Liver (tissue), 8 donors: ENCODE measurements at regions not wholly inside any gene's neighbourhood (a gene's known extent, or its start where the extent isn't known, plus 50 kb on each side); places are given as distances from the start of the nearest gene placed in this dataset.

Experiments
- DNase-seq: peaks from one replicate; pipeline ENCODE4 v3.0.0-alpha.2; 2017; ENCODE audit warnings: low spot score
- H3K27ac ChIP-seq, 2 donors: one replicate each; pipeline ENCODE4 v1.7.0; 2013; ENCODE audit warnings: inconsistent platforms in 2 of 2, low read length in 2 of 2, control low read depth in 1 of 2, low read depth in 1 of 2, mild to moderate bottlenecking in 1 of 2
- H3K27me3 ChIP-seq, 4 donors: one replicate each; pipeline versions ENCODE4 v1.6.1 to v1.7.0; 2013; ENCODE audit warnings: low read length in 3 of 4, inconsistent platforms in 1 of 4, mild to moderate bottlenecking in 1 of 4, moderate library complexity in 1 of 4; ENCODE audit not compliant: control insufficient read depth in 4 of 4, insufficient read depth in 4 of 4
- H3K36me3 ChIP-seq, 4 donors: one replicate each; pipeline versions ENCODE4 v1.6.1 to v1.7.0; 2013; ENCODE audit warnings: low read length in 3 of 4, mild to moderate bottlenecking in 3 of 4, low read depth in 1 of 4, moderate library complexity in 1 of 4; ENCODE audit not compliant: control insufficient read depth in 4 of 4, insufficient read depth in 3 of 4
- H3K4me1 ChIP-seq, 4 donors: one replicate each; pipeline versions ENCODE4 v1.6.1 to v1.7.0; 2013; ENCODE audit warnings: low read length in 3 of 4, mild to moderate bottlenecking in 3 of 4, moderate library complexity in 1 of 4; ENCODE audit not compliant: control insufficient read depth in 4 of 4, insufficient read depth in 4 of 4
- H3K4me3 ChIP-seq, 3 donors: one replicate each; pipeline versions ENCODE4 v1.6.1 to v1.7.0; 2013; ENCODE audit warnings: low read length in 3 of 3, control low read depth in 1 of 3, low read depth in 1 of 3, mild to moderate bottlenecking in 1 of 3
- H3K9ac ChIP-seq, 2 donors: one replicate each; pipeline ENCODE4 v1.7.0; 2013; ENCODE audit warnings: low read length in 2 of 2, mild to moderate bottlenecking in 2 of 2, moderate library complexity in 2 of 2, control low read depth in 1 of 2, low read depth in 1 of 2
- H3K9me3 ChIP-seq, 4 donors: one replicate each; pipeline versions ENCODE4 v1.6.1 to v1.7.0; 2013; ENCODE audit warnings: low read length in 3 of 4; ENCODE audit not compliant: control insufficient read depth in 4 of 4
- FOXA1 ChIP-seq: IDR thresholded peaks from 2 replicates; pipeline ENCODE4 v1.6.1; 2016; ENCODE audit warnings: antibody characterized with exemption
- GABPA ChIP-seq, 2 donors: IDR thresholded peaks in 1 of 2; conservative IDR thresholded peaks in 1 of 2; 2 replicates each; pipeline ENCODE4 v1.6.1; 2016; ENCODE audit warnings: antibody characterized with exemption in 2 of 2, mild to moderate bottlenecking in 1 of 2, moderate library complexity in 1 of 2
- HNF4A ChIP-seq, 2 donors: conservative IDR thresholded peaks; 2 replicates each; pipeline ENCODE4 v1.6.1; 2016; ENCODE audit warnings: antibody characterized with exemption in 2 of 2, mild to moderate bottlenecking in 2 of 2
- HNF4G ChIP-seq: IDR thresholded peaks from 2 replicates; pipeline ENCODE4 v1.6.1; 2016; ENCODE audit warnings: antibody characterized with exemption
- JUND ChIP-seq, 2 donors: IDR thresholded peaks; 2 replicates each; pipeline ENCODE4 v1.6.1; 2016; ENCODE audit warnings: antibody characterized with exemption in 2 of 2
- NR2F2 ChIP-seq: IDR thresholded peaks from 2 replicates; pipeline ENCODE4 v1.6.1; 2016; ENCODE audit warnings: antibody characterized with exemption
- RAD21 ChIP-seq, 2 donors: IDR thresholded peaks; 2 replicates each; pipeline ENCODE4 v1.6.1; 2016; ENCODE audit warnings: antibody characterized with exemption in 2 of 2, mild to moderate bottlenecking in 2 of 2
- RXRA ChIP-seq, 2 donors: IDR thresholded peaks; 2 replicates each; pipeline ENCODE4 v1.6.1; 2017 to 2018; ENCODE audit warnings: antibody characterized with exemption in 2 of 2, mild to moderate bottlenecking in 1 of 2
- SP1 ChIP-seq: IDR thresholded peaks from 2 replicates; pipeline ENCODE4 v1.6.1; 2018; ENCODE audit warnings: antibody characterized with exemption, mild to moderate bottlenecking
- TAF1 ChIP-seq: conservative IDR thresholded peaks from 2 replicates; pipeline ENCODE4 v1.6.1; 2016; ENCODE audit warnings: antibody characterized with exemption, mild to moderate bottlenecking
- ZBTB33 ChIP-seq: IDR thresholded peaks from 2 replicates; pipeline ENCODE4 v1.6.1; 2016; ENCODE audit warnings: antibody characterized with exemption
- WGBS: extraction: QIAGEN DNeasy Blood & Tissue Kit; methylation state at CpG from one replicate; pipeline ENCODE4 v1.1.7; 2013; 5-methylcytosine and 5-hydroxymethylcytosine counted together
- TF ChIP-seq, protein P1 (sequence below): IDR thresholded peaks from 2 replicates; pipeline ENCODE4 v1.6.1; 2016; ENCODE audit warnings: antibody characterized with exemption
- TF ChIP-seq, protein P2 (sequence below): fragments of 150-350 bp; IDR thresholded peaks from 2 replicates; pipeline ENCODE4 v1.5.1; 2017; ENCODE audit warnings: improper control_type of control experiment, low read depth, low read length; ENCODE audit not compliant: missing input control
- TF ChIP-seq, protein P3 (sequence below): IDR thresholded peaks from 2 replicates; pipeline ENCODE4 v1.6.1; 2016; ENCODE audit warnings: antibody characterized with exemption
- donor health status: healthy.
- donor health status: healthy.
- donor health status: healthy.
- donor health status: healthy.
- donor health status: healthy.

DNA sequence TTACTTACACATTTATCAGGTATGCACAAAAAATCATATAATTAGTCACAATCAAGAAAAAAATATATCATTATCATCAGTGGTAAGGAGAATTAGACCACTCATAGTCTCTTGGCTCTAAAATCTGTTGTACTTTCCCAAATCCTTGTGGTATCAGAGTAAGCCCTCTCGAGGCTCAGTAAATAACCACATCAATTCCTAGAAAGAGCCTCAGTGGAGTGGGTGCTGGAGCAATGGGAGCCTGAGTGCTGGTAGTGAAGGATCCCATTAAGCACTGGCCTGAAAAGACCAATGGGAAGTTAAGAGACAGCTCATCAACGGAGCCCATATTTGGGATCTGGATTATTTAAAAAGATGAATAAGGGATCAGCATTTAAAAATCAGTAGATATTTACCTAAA lies 130.3 kb upstream of the EFNA5 start (continued):
- no peak for TF ChIP-seq HNF4G

DNA sequence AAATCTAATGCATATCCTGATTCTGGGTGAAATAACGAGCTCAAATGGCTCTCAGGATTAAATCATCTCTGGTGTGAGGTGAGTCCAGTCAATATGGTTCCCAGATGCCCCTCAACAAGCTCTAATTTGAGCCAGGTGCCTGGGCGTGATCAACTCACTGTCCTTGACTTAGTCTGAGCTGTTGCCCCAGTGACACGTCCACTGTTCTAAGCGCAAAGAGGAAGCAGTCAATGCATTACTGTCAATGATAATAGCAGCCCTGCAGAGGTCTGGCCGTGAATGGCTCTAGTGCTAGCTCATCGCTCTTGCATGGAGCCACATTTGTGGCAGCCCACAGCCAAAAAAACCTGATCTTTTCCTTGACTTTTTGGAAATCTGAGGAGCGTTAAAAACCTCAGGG lies 128.6 kb upstream of the EFNA5 start:
- Histone ChIP-seq H3K4me1 (no peaks in the 10 kb centered on the region), H3K9ac (no peak overlapping the region), H3K4me3 (no peak overlapping the region), H3K9me3 (peaks cover 0 to 2% (median 0%) of the 10 kb centered on the region in 4 donors), H3K27ac (no peak overlapping the region), H3K27me3 (peaks cover 0 to 4% (median 0%) of the 10 kb centered on the region in 4 donors), H3K36me3 (no peaks in the 10 kb centered on the region)
- WGBS = 79% methylated on average over 7 of the region's 7 CpGs
- TF ChIP-seq, protein P1, sequence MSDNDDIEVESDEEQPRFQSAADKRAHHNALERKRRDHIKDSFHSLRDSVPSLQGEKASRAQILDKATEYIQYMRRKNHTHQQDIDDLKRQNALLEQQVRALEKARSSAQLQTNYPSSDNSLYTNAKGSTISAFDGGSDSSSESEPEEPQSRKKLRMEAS = no peak
- TF ChIP-seq, protein P2, sequence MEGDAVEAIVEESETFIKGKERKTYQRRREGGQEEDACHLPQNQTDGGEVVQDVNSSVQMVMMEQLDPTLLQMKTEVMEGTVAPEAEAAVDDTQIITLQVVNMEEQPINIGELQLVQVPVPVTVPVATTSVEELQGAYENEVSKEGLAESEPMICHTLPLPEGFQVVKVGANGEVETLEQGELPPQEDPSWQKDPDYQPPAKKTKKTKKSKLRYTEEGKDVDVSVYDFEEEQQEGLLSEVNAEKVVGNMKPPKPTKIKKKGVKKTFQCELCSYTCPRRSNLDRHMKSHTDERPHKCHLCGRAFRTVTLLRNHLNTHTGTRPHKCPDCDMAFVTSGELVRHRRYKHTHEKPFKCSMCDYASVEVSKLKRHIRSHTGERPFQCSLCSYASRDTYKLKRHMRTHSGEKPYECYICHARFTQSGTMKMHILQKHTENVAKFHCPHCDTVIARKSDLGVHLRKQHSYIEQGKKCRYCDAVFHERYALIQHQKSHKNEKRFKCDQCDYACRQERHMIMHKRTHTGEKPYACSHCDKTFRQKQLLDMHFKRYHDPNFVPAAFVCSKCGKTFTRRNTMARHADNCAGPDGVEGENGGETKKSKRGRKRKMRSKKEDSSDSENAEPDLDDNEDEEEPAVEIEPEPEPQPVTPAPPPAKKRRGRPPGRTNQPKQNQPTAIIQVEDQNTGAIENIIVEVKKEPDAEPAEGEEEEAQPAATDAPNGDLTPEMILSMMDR = no peak
- TF ChIP-seq TAF1 (no peak), JUND (IDR thresholded peaks at IDR 0.05) (no peak), ZBTB33 (no peak), HNF4A (conservative IDR thresholded peaks at IDR 0.05) (no peak), GABPA (IDR thresholded peaks at IDR 0.05 in 1 of 2, conservative IDR thresholded peaks at IDR 0.05 in 1 of 2) (no peak), RXRA (IDR thresholded peaks at IDR 0.05) (no peak), SP1 (no peak), NR2F2 (no peak), RAD21 (IDR thresholded peaks at IDR 0.05) (no peak), HNF4G (no peak)
- TF ChIP-seq, protein P3, sequence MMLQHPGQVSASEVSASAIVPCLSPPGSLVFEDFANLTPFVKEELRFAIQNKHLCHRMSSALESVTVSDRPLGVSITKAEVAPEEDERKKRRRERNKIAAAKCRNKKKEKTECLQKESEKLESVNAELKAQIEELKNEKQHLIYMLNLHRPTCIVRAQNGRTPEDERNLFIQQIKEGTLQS = no peak
- no peak for DNase-seq

GRCh38 chr5:107796797-107797196 lies 126.1 kb upstream of the EFNA5 start:
- H3K9ac ChIP-seq = no peak overlapping the region
- WGBS = 82% methylated on average over 3 of the region's 3 CpGs
- H3K36me3 ChIP-seq = no peaks in the 10 kb centered on the region
- H3K4me1 ChIP-seq = no peaks in the 10 kb centered on the region
- no peak overlapping the region for H3K4me3 ChIP-seq
- no peak overlapping the region for H3K27ac ChIP-seq
- DNase-seq = no peak
- H3K9me3 ChIP-seq = peaks cover 0 to 2% (median 0%) of the 10 kb centered on the region in 4 donors
- peaks cover 0 to 4% (median 0%) of the 10 kb centered on the region in 4 donors for H3K27me3 ChIP-seq
- TF ChIP-seq NR2F2 (no peak), FOXA1 (no peak)
